ENCODE measurements at regions not wholly inside any gene's neighbourhood (a gene's known extent, or its start where the extent isn't known, plus 50 kb on each side); places are given as distances from the start of the nearest gene placed in this dataset.
"Not testable (repeated sequence)": the region's sequence is repeated elsewhere in the genome, so short reads cannot be mapped to it uniquely, and the experiment has no call there.

- Histone ChIP-seq H3K9me2 (replicated peaks; ENCODE audit: insufficient read depth) (no peaks in the 10 kb centered on the region), H3K4me2 (no peak overlapping the region), H3K27me3 (no peaks in the 10 kb centered on the region), H3K36me3 (replicated peaks; ENCODE audit: insufficient read depth, low read depth) (no peaks in the 10 kb centered on the region), H3K27ac (no peak overlapping the region), H3K9me3 (ENCODE audit: low read depth) (no peaks in the 10 kb centered on the region), H4K20me1 (ENCODE audit: insufficient read depth, poor library complexity, severe bottlenecking) (no peaks in the 10 kb centered on the region), H2AFZ (no peak overlapping the region), H3K79me2 (no peaks in the 10 kb centered on the region), H3K4me3 (no peak overlapping the region), H3K4me1 (ENCODE audit: insufficient read depth) (no peaks in the 10 kb centered on the region)
- 88% methylated on average over 4 of the region's 4 CpGs for WGBS (ENCODE audit: low lambda C conversion rate, missing lambda C conversion rate)
- no peak for TF ChIP-seq EZH2phosphoT487 (IDR thresholded peaks at IDR 0.05; ENCODE audit: low read depth, severe bottlenecking, unreplicated experiment)
- TF ChIP-seq EZH2 (IDR thresholded peaks at IDR 0.05; ENCODE audit: borderline replicate concordance), result no peak
- no peak for TF ChIP-seq CTCF (IDR thresholded peaks at IDR 0.05; ENCODE audit: poor library complexity)
- DNase-seq (ENCODE audit: low spot score), result no peak
Measured at GRCh38 chr18:70390371-70391090, 101.7 kb downstream of the SOCS6 start.

GRCh38 chr18:70389036-70389435, 100.2 kb downstream of the SOCS6 start:
- not testable (repeated sequence) for H3K27ac ChIP-seq; H3K4me1 ChIP-seq (ENCODE audit: insufficient read depth); H2AFZ ChIP-seq; H3K27me3 ChIP-seq; H3K9me3 ChIP-seq (ENCODE audit: low read depth); H3K36me3 ChIP-seq (replicated peaks; ENCODE audit: insufficient read depth, low read depth); H3K79me2 ChIP-seq; H3K9me2 ChIP-seq (replicated peaks; ENCODE audit: insufficient read depth); H4K20me1 ChIP-seq (ENCODE audit: insufficient read depth, poor library complexity, severe bottlenecking); H3K4me2 ChIP-seq; DNase-seq (ENCODE audit: low spot score); H3K4me3 ChIP-seq
- 87% methylated on average over 5 of the region's 5 CpGs for WGBS (ENCODE audit: low lambda C conversion rate, missing lambda C conversion rate)

GRCh38 chr18:70387027-70387426, 98.2 kb downstream of the SOCS6 start:
- no peaks in the 10 kb centered on the region for H3K9me3 ChIP-seq (ENCODE audit: low read depth)
- H3K27me3 ChIP-seq, result no peaks in the 10 kb centered on the region
- H3K4me2 ChIP-seq, result no peak overlapping the region
- TF ChIP-seq CTCF (IDR thresholded peaks at IDR 0.05; ENCODE audit: poor library complexity) (no peak), EZH2 (IDR thresholded peaks at IDR 0.05; ENCODE audit: borderline replicate concordance) (no peak), EZH2phosphoT487 (IDR thresholded peaks at IDR 0.05; ENCODE audit: low read depth, severe bottlenecking, unreplicated experiment) (no peak)
- H2AFZ ChIP-seq, result no peak overlapping the region
- H3K4me1 ChIP-seq (ENCODE audit: insufficient read depth), result no peaks in the 10 kb centered on the region
- H3K36me3 ChIP-seq (replicated peaks; ENCODE audit: insufficient read depth, low read depth), result no peaks in the 10 kb centered on the region
- H3K27ac ChIP-seq, result no peak overlapping the region
- H3K9me2 ChIP-seq (replicated peaks; ENCODE audit: insufficient read depth), result no peaks in the 10 kb centered on the region
- H3K4me3 ChIP-seq, result no peak overlapping the region
- H4K20me1 ChIP-seq (ENCODE audit: insufficient read depth, poor library complexity, severe bottlenecking), result no peaks in the 10 kb centered on the region
- 88% methylated on average over 1 of the region's 1 CpG for WGBS (ENCODE audit: low lambda C conversion rate, missing lambda C conversion rate)
- DNase-seq (ENCODE audit: low spot score), result no peak
- no peaks in the 10 kb centered on the region for H3K79me2 ChIP-seq

GRCh38 chr18:70386582-70386981, 97.7 kb downstream of the SOCS6 start:
- TF ChIP-seq EZH2 (IDR thresholded peaks at IDR 0.05; ENCODE audit: borderline replicate concordance) (no peak), CTCF (IDR thresholded peaks at IDR 0.05; ENCODE audit: poor library complexity) (no peak), EZH2phosphoT487 (IDR thresholded peaks at IDR 0.05; ENCODE audit: low read depth, severe bottlenecking, unreplicated experiment) (no peak)
- Histone ChIP-seq H2AFZ (no peak overlapping the region), H3K4me3 (no peak overlapping the region), H3K4me2 (no peak overlapping the region), H3K27ac (no peak overlapping the region), H3K4me1 (ENCODE audit: insufficient read depth) (no peaks in the 10 kb centered on the region), H3K27me3 (no peaks in the 10 kb centered on the region), H3K9me2 (replicated peaks; ENCODE audit: insufficient read depth) (no peaks in the 10 kb centered on the region), H4K20me1 (ENCODE audit: insufficient read depth, poor library complexity, severe bottlenecking) (no peaks in the 10 kb centered on the region), H3K36me3 (replicated peaks; ENCODE audit: insufficient read depth, low read depth) (no peaks in the 10 kb centered on the region), H3K79me2 (no peaks in the 10 kb centered on the region), H3K9me3 (ENCODE audit: low read depth) (no peaks in the 10 kb centered on the region)
- WGBS (ENCODE audit: low lambda C conversion rate, missing lambda C conversion rate), result 74% methylated on average over 3 of the region's 3 CpGs
- DNase-seq (ENCODE audit: low spot score), result no peak
